KMS-11 (cell line): ENCODE measurements at regions not wholly inside any gene's neighbourhood (a gene's known extent, or its start where the extent isn't known, plus 50 kb on each side); places are given as distances from the start of the nearest gene placed in this dataset.

ENCODE experiments used
- H2AFZ ChIP-seq: fragments of 200-600 bp; sonication (generic); 2 replicates; pipeline ENCODE4 v1.6.1; 2016; ENCODE audit warnings: antibody characterized with exemption, mixed run types, low read depth
- H3K27ac ChIP-seq: fragments of 200-600 bp; sonication (generic); 2 replicates; pipeline ENCODE4 v1.6.1; 2016; ENCODE audit warnings: mild to moderate bottlenecking, mixed run types
- H3K27me3 ChIP-seq: fragments of 200-600 bp; sonication (generic); 2 replicates; pipeline ENCODE4 v1.6.1; 2017; ENCODE audit warnings: mild to moderate bottlenecking, low read depth, mixed run types, moderate library complexity; ENCODE audit not compliant: insufficient read depth
- H3K36me3 ChIP-seq: fragments of 200-600 bp; sonication (generic); 2 replicates; pipeline ENCODE4 v1.6.1; 2017; ENCODE audit warnings: mild to moderate bottlenecking, mixed run types; ENCODE audit not compliant: insufficient read depth
- H3K4me1 ChIP-seq: fragments of 200-600 bp; sonication (generic); 2 replicates; pipeline ENCODE4 v1.6.1; 2016; ENCODE audit warnings: mild to moderate bottlenecking, low read depth, mixed run types; ENCODE audit not compliant: poor library complexity, severe bottlenecking
- H3K4me2 ChIP-seq: fragments of 200-600 bp; sonication (generic); 2 replicates; pipeline ENCODE4 v1.7.0; 2016; ENCODE audit warnings: mild to moderate bottlenecking, mixed run types
- H3K4me3 ChIP-seq: fragments of 200-600 bp; sonication (generic); IDR thresholded peaks from 2 replicates; pipeline ENCODE4 v1.6.1; 2017; ENCODE audit warnings: low read depth, low read length, mixed read lengths; ENCODE audit not compliant: insufficient read depth
- H3K79me2 ChIP-seq: fragments of 200-600 bp; sonication (generic); 2 replicates; pipeline ENCODE4 v1.6.1; 2016; ENCODE audit warnings: low read depth, mixed run types; ENCODE audit not compliant: insufficient read depth
- H3K9ac ChIP-seq: fragments of 200-600 bp; sonication (generic); 2 replicates; pipeline ENCODE4 v1.6.1; 2016; ENCODE audit warnings: mild to moderate bottlenecking, mixed run types
- H4K20me1 ChIP-seq: fragments of 200-600 bp; sonication (generic); 2 replicates; pipeline ENCODE4 v1.6.1; 2016; ENCODE audit warnings: mild to moderate bottlenecking, mixed run types; ENCODE audit not compliant: insufficient read depth
- CTCF ChIP-seq: fragments of 200-600 bp; sonication (generic); conservative IDR thresholded peaks from 2 replicates; pipeline ENCODE4 v1.6.1; 2017; ENCODE audit warnings: low read depth, mild to moderate bottlenecking, antibody characterized with exemption, low read length, moderate library complexity, mixed read lengths

GRCh38 chr13:111488486-111489132, 168.2 kb downstream of the TEX29 start:
- no peaks in the 10 kb centered on the region for H3K36me3 ChIP-seq
- no peak overlapping the region for H3K27ac ChIP-seq
- no peak overlapping the region for H3K9ac ChIP-seq
- no peaks in the 10 kb centered on the region for H3K27me3 ChIP-seq
- H3K4me3 ChIP-seq, result no peak overlapping the region
- no peak overlapping the region for H2AFZ ChIP-seq
- H3K4me1 ChIP-seq, result no peaks in the 10 kb centered on the region
- no peaks in the 10 kb centered on the region for H4K20me1 ChIP-seq
- H3K4me2 ChIP-seq, result no peak overlapping the region
- TF ChIP-seq CTCF, result no peak
- no peaks in the 10 kb centered on the region for H3K79me2 ChIP-seq

- Histone ChIP-seq H3K27ac (no peak overlapping the region), H3K36me3 (no peaks in the 10 kb centered on the region), H4K20me1 (no peaks in the 10 kb centered on the region), H2AFZ (no peak overlapping the region), H3K27me3 (no peaks in the 10 kb centered on the region), H3K4me1 (no peaks in the 10 kb centered on the region), H3K9ac (no peak overlapping the region), H3K4me2 (no peak overlapping the region), H3K4me3 (no peak overlapping the region), H3K79me2 (no peaks in the 10 kb centered on the region)
- TF ChIP-seq CTCF, result no peak
Observed at GRCh38 chr13:111489301-111489700, 168.9 kb downstream of the TEX29 start.

- no peak overlapping the region for H2AFZ ChIP-seq
- no peak overlapping the region for H3K9ac ChIP-seq
- no peak overlapping the region for H3K27ac ChIP-seq
- no peaks in the 10 kb centered on the region for H3K4me1 ChIP-seq
- H3K27me3 ChIP-seq, result no peaks in the 10 kb centered on the region
- no peaks in the 10 kb centered on the region for H3K79me2 ChIP-seq
- no peaks in the 10 kb centered on the region for H3K36me3 ChIP-seq
- no peak overlapping the region for H3K4me2 ChIP-seq
- no peaks in the 10 kb centered on the region for H4K20me1 ChIP-seq
- H3K4me3 ChIP-seq, result no peak overlapping the region
- no peak for TF ChIP-seq CTCF
Observed at GRCh38 chr13:111490611-111491010, 170.2 kb downstream of the TEX29 start.

GRCh38 chr13:111491021-111491420, 170.6 kb downstream of the TEX29 start:
- no peaks in the 10 kb centered on the region for H3K27me3 ChIP-seq
- no peak for TF ChIP-seq CTCF

More at GRCh38 chr13:111491021-111491420, 170.6 kb downstream of the TEX29 start:
- Histone ChIP-seq H3K4me1 (no peaks in the 10 kb centered on the region), H3K4me2 (no peak overlapping the region), H3K9ac (no peak overlapping the region), H3K4me3 (no peak overlapping the region), H3K27ac (no peak overlapping the region), H2AFZ (no peak overlapping the region), H3K36me3 (no peaks in the 10 kb centered on the region), H4K20me1 (no peaks in the 10 kb centered on the region), H3K79me2 (no peaks in the 10 kb centered on the region)
